ENCODE measurements at regions not wholly inside any gene's neighbourhood (a gene's known extent, or its start where the extent isn't known, plus 50 kb on each side); places are given as distances from the start of the nearest gene placed in this dataset.

GRCh38 chr5:173785866-173786265 lies 102.3 kb upstream of the CPEB4 start:
- no peak for TF ChIP-seq CTCF (IDR thresholded peaks at IDR 0.05; ENCODE audit: low read depth, low read length)
- TF ChIP-seq EZH2phosphoT487 (IDR thresholded peaks at IDR 0.05; ENCODE audit: low read depth), result no peak
